ENCODE measurements at regions not wholly inside any gene's neighbourhood (a gene's known extent, or its start where the extent isn't known, plus 50 kb on each side); places are given as distances from the start of the nearest gene placed in this dataset.
"Not testable (repeated sequence)": the region's sequence is repeated elsewhere in the genome, so short reads cannot be mapped to it uniquely, and the experiment has no call there.

- not testable (repeated sequence) for DNase-seq (ENCODE audit: low spot score)
These were observed 56.6 kb upstream of the TNFAIP8 start for GRCh38 chr5:119299242-119299614.

GRCh38 chr5:119299615-119300310 is 56.1 kb upstream of the TNFAIP8 start:
- DNase-seq (ENCODE audit: low spot score) = peak; percentile 5

- no peak for DNase-seq (ENCODE audit: low spot score)
These were observed 55.5 kb upstream of the TNFAIP8 start for GRCh38 chr5:119300311-119300670.

DNA sequence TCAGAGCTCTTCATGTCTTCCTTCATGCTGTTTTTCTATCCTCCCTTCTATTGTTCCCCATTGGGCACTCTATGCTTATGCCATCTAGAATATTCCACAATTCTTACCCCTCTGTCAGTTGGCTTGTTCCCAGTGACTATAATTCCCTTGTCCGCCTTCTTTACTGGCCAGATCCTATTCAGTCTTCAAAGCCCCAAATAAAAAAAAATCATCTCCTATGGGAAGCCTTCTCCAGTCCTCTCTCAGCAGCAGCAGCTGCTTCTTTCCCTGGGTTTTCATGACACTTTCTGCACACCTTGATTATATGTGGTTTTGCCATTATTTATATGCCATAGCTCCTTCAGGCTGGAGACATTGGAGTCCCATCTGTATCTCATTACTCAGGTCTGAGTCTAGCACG is 54.6 kb upstream of the TNFAIP8 start:
- DNase-seq (ENCODE audit: low spot score) = no peak

DNA sequence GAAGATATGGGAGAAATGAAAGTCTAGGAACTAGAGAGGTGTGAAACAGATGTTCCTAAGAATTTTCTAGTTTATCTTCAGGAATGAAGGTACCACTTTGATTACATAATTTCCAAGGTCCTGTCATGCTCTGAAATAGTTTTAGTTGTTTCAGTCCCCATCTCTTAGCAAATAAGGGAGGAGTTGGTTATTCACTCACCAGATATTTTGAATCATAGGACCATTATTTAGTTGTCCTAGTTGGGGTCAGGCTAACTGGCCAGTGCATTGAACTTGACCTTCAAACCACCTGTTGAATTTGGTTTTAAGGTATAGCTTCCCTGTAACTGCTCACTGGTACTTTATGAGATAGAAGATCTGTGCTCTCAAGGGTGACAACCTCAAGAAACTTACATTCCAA is 53.9 kb upstream of the TNFAIP8 start:
- DNase-seq (ENCODE audit: low spot score) = no peak

DNA sequence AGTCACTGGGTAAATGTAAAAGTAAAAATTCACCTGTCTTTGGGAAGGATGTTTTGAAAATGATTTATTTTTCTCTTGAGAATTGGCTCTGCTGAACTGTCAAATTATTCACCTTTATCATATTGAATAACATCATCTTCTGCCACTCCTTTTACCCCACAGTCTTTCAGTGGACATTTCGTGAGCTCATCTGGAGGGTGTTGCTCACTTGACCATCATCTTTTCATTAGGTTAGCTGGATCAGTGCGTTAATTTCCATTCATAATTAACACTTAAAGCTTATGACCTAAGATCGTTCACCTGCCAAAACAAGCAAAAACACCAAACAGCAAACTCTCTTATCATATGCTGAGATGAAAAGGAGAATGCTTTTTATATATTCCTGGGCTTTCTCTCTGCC is 53.4 kb upstream of the TNFAIP8 start:
- DNase-seq (ENCODE audit: low spot score) = no peak

DNA sequence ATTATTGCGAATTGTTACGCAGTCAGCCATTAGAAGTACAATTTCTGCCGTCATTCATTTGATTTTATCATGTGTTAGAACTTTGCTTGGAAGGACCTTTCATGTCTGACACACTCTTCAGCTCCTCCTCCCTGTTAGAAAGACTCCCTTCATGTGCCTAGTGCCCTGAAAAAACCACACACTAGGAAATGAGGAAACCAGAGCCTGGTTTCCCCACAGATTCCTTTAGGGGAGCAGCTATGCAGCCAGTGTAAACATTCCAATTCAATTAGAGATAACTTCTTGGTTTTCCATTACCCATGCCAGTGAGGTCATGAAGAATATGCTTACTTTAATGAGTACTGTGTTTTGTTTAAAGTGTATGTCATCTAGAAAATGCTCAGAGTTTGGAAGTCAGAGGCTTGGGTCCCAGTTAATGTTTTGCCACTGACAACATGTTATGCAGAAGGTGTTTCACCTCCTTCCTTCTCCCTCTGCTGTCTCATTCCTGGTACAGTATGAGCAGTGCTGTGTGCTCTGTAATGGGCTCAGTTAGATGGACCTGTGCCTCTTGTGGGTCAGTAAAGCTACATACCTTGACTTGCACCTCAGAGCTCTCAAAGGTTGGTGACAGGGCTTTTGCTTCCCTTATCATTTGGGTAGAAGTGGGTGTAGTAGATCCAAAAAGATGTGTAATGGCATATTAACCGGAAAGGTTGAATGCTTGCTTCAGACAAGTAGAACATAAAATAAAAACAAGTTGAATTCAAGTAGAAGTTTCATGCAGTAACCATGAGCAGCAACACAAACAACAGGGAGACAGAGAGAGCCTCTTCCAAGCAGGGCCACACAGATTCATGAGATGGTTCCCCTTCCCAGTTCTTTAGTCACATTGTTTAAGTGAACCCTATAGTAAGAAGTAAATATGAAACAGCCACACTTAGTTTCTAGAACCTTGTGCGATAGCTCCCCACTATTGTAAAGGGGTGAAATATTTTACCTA is 52.6 kb upstream of the TNFAIP8 start:
- no peak for DNase-seq (ENCODE audit: low spot score)

GRCh38 chr5:119304439-119305211 is 51.2 kb upstream of the TNFAIP8 start:
- no peak for DNase-seq (ENCODE audit: low spot score)

Data from putamen (tissue), 1 donor.